Gastroesophageal sphincter (tissue), 4 donors: ENCODE measurements at regions not wholly inside any gene's neighbourhood (a gene's known extent, or its start where the extent isn't known, plus 50 kb on each side); places are given as distances from the start of the nearest gene placed in this dataset.

ENCODE experiments used
- ATAC-seq: fragments of 150-250 bp; one replicate; pipeline ENCODE4 v1.9.1; 2016; ENCODE audit warnings: mild to moderate bottlenecking, moderate library complexity
- H3K27ac ChIP-seq, 4 donors: fragments of 200-600 bp; sonication (generic) in 3 of 4; 1 replicate in 3 of 4; 2 replicates in 1 of 4; pipeline ENCODE4 v1.5.1; 2016 to 2019
- H3K27me3 ChIP-seq: fragments of 200-600 bp; sonication (generic); one replicate; pipeline ENCODE4 v1.5.1; 2019
- H3K36me3 ChIP-seq, 2 donors: fragments of 200-600 bp; sonication (generic); one replicate each; pipeline ENCODE4 v1.5.1; 2019; ENCODE audit warnings: control low read depth in 1 of 2
- H3K4me1 ChIP-seq, 3 donors: fragments of 200-600 bp; sonication (generic); 1 replicate in 2 of 3; 2 replicates in 1 of 3; pipeline ENCODE4 v1.5.1; 2016 to 2019; ENCODE audit warnings: control low read depth in 2 of 3
- H3K4me3 ChIP-seq, 2 donors: fragments of 200-600 bp; sonication (generic); one replicate each; pipeline ENCODE4 v1.5.1; 2019; ENCODE audit warnings: mild to moderate bottlenecking in 1 of 2, moderate library complexity in 1 of 2
- H3K9me3 ChIP-seq, 3 donors: fragments of 200-600 bp; sonication (generic); one replicate each; pipeline ENCODE4 v1.5.1; 2017 to 2019; ENCODE audit warnings: control low read depth in 2 of 3
- EP300 ChIP-seq: sonication (generic); formaldehyde crosslinking; IDR thresholded peaks from one replicate; pipeline ENCODE4 v1.6.1; 2017; ENCODE audit warnings: antibody characterized with exemption, mild to moderate bottlenecking
- POLR2A ChIP-seq, 2 donors: fragments of 450-650 bp; IDR thresholded peaks; one replicate each; pipeline ENCODE4 v1.6.1; 2017; ENCODE audit warnings: antibody characterized with exemption in 2 of 2, mild to moderate bottlenecking in 2 of 2, moderate library complexity in 1 of 2
- POLR2AphosphoS5 ChIP-seq: sonication (generic); formaldehyde crosslinking; IDR thresholded peaks from one replicate; pipeline ENCODE4 v1.6.1; 2017; ENCODE audit warnings: antibody characterized with exemption
- WGBS, 2 donors: methylation state at CpG; one replicate each; pipeline ENCODE4 v1.1.5; 2018; ENCODE audit warnings: low coverage in 1 of 2; 5-methylcytosine and 5-hydroxymethylcytosine counted together
- TF ChIP-seq, protein P1 (sequence below), 4 experiments: fragments of 200-600 bp in 2 of 4; fragments of 450-650 bp in 2 of 4; sonication (generic) in 1 of 4; IDR thresholded peaks; one replicate each; pipeline ENCODE4 v1.5.1; 2017 to 2019; ENCODE audit warnings: antibody characterized with exemption in 4 of 4, mild to moderate bottlenecking in 2 of 4, moderate library complexity in 2 of 4

GRCh38 chr15:39228889-39229288 is 352.0 kb upstream of the THBS1 start:
- 100% methylated on average over 1 of the region's 1 CpG for WGBS, 2 donors
- ATAC-seq, result no peak
- H3K27me3 ChIP-seq, result no peaks in the 10 kb centered on the region
- no peaks in the 10 kb centered on the region for H3K36me3 ChIP-seq
- H3K27ac ChIP-seq, result no peak overlapping the region
- no peaks in the 10 kb centered on the region for H3K9me3 ChIP-seq
- TF ChIP-seq, protein P1, sequence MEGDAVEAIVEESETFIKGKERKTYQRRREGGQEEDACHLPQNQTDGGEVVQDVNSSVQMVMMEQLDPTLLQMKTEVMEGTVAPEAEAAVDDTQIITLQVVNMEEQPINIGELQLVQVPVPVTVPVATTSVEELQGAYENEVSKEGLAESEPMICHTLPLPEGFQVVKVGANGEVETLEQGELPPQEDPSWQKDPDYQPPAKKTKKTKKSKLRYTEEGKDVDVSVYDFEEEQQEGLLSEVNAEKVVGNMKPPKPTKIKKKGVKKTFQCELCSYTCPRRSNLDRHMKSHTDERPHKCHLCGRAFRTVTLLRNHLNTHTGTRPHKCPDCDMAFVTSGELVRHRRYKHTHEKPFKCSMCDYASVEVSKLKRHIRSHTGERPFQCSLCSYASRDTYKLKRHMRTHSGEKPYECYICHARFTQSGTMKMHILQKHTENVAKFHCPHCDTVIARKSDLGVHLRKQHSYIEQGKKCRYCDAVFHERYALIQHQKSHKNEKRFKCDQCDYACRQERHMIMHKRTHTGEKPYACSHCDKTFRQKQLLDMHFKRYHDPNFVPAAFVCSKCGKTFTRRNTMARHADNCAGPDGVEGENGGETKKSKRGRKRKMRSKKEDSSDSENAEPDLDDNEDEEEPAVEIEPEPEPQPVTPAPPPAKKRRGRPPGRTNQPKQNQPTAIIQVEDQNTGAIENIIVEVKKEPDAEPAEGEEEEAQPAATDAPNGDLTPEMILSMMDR (IDR thresholded peaks at IDR 0.05), result no peak
- no peak for TF ChIP-seq POLR2A (IDR thresholded peaks at IDR 0.05)
- no peak for TF ChIP-seq EP300
- no peak for TF ChIP-seq POLR2AphosphoS5
- H3K4me1 ChIP-seq, result peaks cover 3 to 29% (median 9%) of the 10 kb centered on the region in 3 donors
- H3K4me3 ChIP-seq, result no peak overlapping the region

- ATAC-seq, result no peak
- Histone ChIP-seq H3K9me3 (no peaks in the 10 kb centered on the region), H3K4me3 (no peak overlapping the region), H3K36me3 (no peaks in the 10 kb centered on the region), H3K4me1 (peaks cover 3 to 29% (median 9%) of the 10 kb centered on the region in 3 donors), H3K27ac (peak overlapping the region in 2 of 4 donors; percentile 21 to 33), H3K27me3 (no peaks in the 10 kb centered on the region)
- WGBS, 2 donors, result 17 to 30% methylated on average over 6 to 7 of the region's 8 CpGs
- no peak for TF ChIP-seq POLR2A (IDR thresholded peaks at IDR 0.05)
- TF ChIP-seq EP300, result no peak
- TF ChIP-seq POLR2AphosphoS5, result no peak
- TF ChIP-seq, protein P1 (IDR thresholded peaks at IDR 0.05), result no peak
These were observed 350.5 kb upstream of the THBS1 start for GRCh38 chr15:39230205-39230907.

DNA sequence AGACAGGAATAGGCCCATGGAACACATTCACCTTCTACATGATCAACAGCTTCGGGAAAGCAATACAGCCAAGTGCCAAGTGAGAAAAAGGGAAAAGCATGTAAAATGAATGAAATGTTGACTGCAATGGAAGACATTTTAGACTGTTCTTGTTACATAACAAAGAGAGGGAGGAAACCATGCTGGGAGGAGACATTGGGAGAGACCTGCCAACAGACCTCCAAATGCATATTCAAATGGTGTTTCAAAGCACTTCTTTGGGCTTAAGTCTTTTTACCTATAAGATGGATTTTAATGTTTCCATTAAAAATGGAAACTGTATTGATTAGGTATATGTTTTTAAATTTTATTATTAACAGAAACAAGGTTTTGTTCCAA is 350.0 kb upstream of the THBS1 start:
- no peak for ATAC-seq
- H3K27ac ChIP-seq, result peak overlapping the region in 2 of 4 donors; percentile 16 to 21
- no peaks in the 10 kb centered on the region for H3K36me3 ChIP-seq
- TF ChIP-seq, protein P1 (IDR thresholded peaks at IDR 0.05), result no peak
- TF ChIP-seq EP300 (no peak), POLR2A (IDR thresholded peaks at IDR 0.05) (no peak), POLR2AphosphoS5 (no peak)
- H3K27me3 ChIP-seq, result no peaks in the 10 kb centered on the region
- no peak overlapping the region for H3K4me3 ChIP-seq
- no peaks in the 10 kb centered on the region for H3K9me3 ChIP-seq
- 87 to 100% methylated on average over 1 of the region's 1 CpG for WGBS, 2 donors
- H3K4me1 ChIP-seq, result peaks cover 3 to 29% (median 9%) of the 10 kb centered on the region in 3 donors

DNA sequence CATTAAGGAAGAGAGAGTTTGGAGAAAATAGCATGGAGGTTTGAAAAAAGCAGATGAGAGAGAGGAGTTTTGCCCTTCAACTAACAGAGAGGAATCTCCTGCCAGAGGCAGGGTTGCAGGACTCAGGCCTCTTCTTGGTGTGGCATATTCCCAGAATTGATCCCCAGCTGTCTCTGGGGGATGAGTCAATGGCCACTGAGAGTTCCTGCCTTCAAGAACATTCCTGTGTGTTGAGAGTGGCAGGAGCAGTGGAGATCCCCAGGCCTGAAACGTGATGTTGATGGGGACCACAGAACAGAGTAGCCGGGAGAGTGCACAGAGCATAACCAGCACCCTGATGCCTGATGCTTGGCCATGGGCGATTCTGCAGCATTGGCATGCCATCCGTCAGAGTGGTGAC is 348.4 kb upstream of the THBS1 start:
- ATAC-seq, result no peak
- WGBS, 2 donors, result 90 to 100% methylated on average over 2 of the region's 4 CpGs
- Histone ChIP-seq H3K4me1 (peaks cover 3 to 29% (median 9%) of the 10 kb centered on the region in 3 donors), H3K36me3 (no peaks in the 10 kb centered on the region), H3K4me3 (no peak overlapping the region), H3K27ac (peak overlapping the region in 1 of 4 donors; percentile 3), H3K27me3 (no peaks in the 10 kb centered on the region), H3K9me3 (no peaks in the 10 kb centered on the region)
- no peak for TF ChIP-seq POLR2A (IDR thresholded peaks at IDR 0.05)
- TF ChIP-seq EP300, result no peak
- no peak for TF ChIP-seq POLR2AphosphoS5
- TF ChIP-seq, protein P1 (IDR thresholded peaks at IDR 0.05), result no peak
